Body of pancreas (tissue), 4 donors: ENCODE measurements at regions not wholly inside any gene's neighbourhood (a gene's known extent, or its start where the extent isn't known, plus 50 kb on each side); places are given as distances from the start of the nearest gene placed in this dataset.
"Not testable (repeated sequence)": the region's sequence is repeated elsewhere in the genome, so short reads cannot be mapped to it uniquely, and the experiment has no call there.

Experiments
- ATAC-seq: fragments of 150-250 bp; one replicate; pipeline ENCODE4 v1.9.1; 2016
- DNase-seq, 4 donors: peaks; one replicate each; pipeline ENCODE4 v3.0.0-alpha.2; 2019
- H3K27ac ChIP-seq, 4 donors: fragments of 200-600 bp; sonication (generic); 1 replicate in 3 of 4; 2 replicates in 1 of 4; pipeline versions ENCODE4 v1.5.1 to v1.6.1; 2016 to 2019; ENCODE audit warnings: mild to moderate bottlenecking in 1 of 4, mixed read lengths in 1 of 4, moderate library complexity in 1 of 4
- H3K27me3 ChIP-seq, 2 donors: fragments of 200-600 bp; sonication (generic); one replicate each; pipeline ENCODE4 v1.6.0; 2016; ENCODE audit warnings: mild to moderate bottlenecking in 1 of 2
- H3K36me3 ChIP-seq, 2 donors: fragments of 200-600 bp; sonication (generic); replicated peaks in 1 of 2; 2 replicates each; pipeline ENCODE4 v1.5.1; 2016; ENCODE audit warnings: low read depth in 2 of 2; ENCODE audit not compliant: insufficient read depth in 1 of 2
- H3K4me1 ChIP-seq: fragments of 200-600 bp; sonication (generic); one replicate; pipeline ENCODE4 v1.6.0; 2016
- H3K4me3 ChIP-seq, 2 donors: fragments of 200-600 bp; sonication (generic); 1 replicate in 1 of 2; 2 replicates in 1 of 2; pipeline ENCODE4 v1.5.1; 2016 to 2019
- H3K9me3 ChIP-seq, 3 donors: fragments of 200-600 bp; sonication (generic); 1 replicate in 2 of 3; 2 replicates in 1 of 3; pipeline ENCODE4 v1.5.1; 2016
- CTCF ChIP-seq, 7 experiments: fragments of 450-650 bp in 4 of 7; fragments of 200-600 bp in 3 of 7; sonication (generic) in 3 of 7; IDR thresholded peaks; one replicate each; pipeline ENCODE4 v1.5.1; 2016 to 2019; ENCODE audit warnings: antibody characterized with exemption in 7 of 7
- POLR2A ChIP-seq, 3 donors: fragments of 450-650 bp; IDR thresholded peaks; one replicate each; pipeline ENCODE4 v1.6.1; 2016; ENCODE audit warnings: antibody characterized with exemption in 3 of 3, mild to moderate bottlenecking in 2 of 3
- WGBS, 2 donors: methylation state at CpG; one replicate each; pipeline ENCODE4 v1.1.5; 2017; 5-methylcytosine and 5-hydroxymethylcytosine counted together
- intact Hi-C: fragments of 100-400 bp; cut with DNase I; formaldehyde crosslinking; loops from one replicate; pipeline ENCODE4 v1.15.1; 2023

DNA sequence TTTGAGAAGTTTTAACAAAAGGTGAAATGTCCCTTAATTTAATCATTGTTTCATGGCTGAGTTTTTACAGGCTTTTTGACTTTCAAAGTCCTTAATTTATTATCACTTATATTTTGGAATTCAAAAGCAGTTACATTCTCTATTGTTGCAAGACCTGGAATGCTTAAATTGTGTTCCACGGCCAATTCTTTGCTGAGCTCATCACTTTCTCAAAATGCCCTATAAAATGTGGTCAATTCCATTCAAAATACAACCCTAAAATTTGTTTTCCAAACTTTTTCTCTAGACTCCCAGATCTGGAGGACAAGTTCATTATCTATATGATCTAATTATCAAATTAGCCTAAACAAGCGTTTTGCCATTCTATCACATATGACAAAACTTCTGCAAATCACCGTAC, 1051.2 kb downstream of the TDRD15 start:
- TF ChIP-seq POLR2A (IDR thresholded peaks at IDR 0.05) (no peak), CTCF (IDR thresholded peaks at IDR 0.05) (no peak)
- Histone ChIP-seq H3K4me3 (no peak overlapping the region), H3K9me3 (no peaks in the 10 kb centered on the region), H3K27ac (no peak overlapping the region), H3K4me1 (no peaks in the 10 kb centered on the region), H3K27me3 (no peaks in the 10 kb centered on the region), H3K36me3 (no peaks in the 10 kb centered on the region)
- 68 to 76% methylated on average over 3 of the region's 3 CpGs for WGBS, 2 donors
- intact Hi-C loops, result no loop called here
- DNase-seq (no peak), ATAC-seq (no peak)

DNA sequence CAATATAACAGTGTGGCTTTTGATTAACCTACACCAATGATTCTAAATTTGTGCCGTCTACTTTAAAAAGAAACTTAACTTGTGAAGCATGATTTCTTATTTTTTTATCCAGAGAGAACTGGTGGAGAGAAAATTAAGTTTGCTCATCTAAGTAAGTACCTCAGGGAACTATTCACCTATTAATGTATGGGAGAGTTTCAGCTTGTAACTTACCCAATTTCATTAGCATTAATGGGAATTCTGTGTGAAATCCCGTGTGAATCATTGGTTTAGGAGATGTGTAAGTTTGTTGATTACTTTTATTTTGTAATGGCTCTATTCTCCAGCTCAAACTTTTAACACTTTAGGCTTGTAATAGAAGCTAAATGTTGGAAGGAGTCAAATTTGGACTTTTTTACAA, 1061.5 kb downstream of the TDRD15 start:
- no peak for ATAC-seq
- Histone ChIP-seq H3K4me1 (no peaks in the 10 kb centered on the region), H3K36me3 (no peaks in the 10 kb centered on the region), H3K4me3 (no peak overlapping the region), H3K27me3 (no peaks in the 10 kb centered on the region), H3K9me3 (no peaks in the 10 kb centered on the region), H3K27ac (no peak overlapping the region)
- no peak for DNase-seq
- 57 to 65% methylated on average over 2 of the region's 2 CpGs for WGBS, 2 donors
- intact Hi-C loops, result no loop called here
- TF ChIP-seq POLR2A (IDR thresholded peaks at IDR 0.05) (no peak), CTCF (IDR thresholded peaks at IDR 0.05) (no peak)

GRCh38 chr2:22186261-22186828, 1062.6 kb downstream of the TDRD15 start:
- H3K4me1 ChIP-seq, H3K27ac ChIP-seq, DNase-seq, H3K9me3 ChIP-seq, H3K36me3 ChIP-seq, H3K4me3 ChIP-seq, intact Hi-C loops, H3K27me3 ChIP-seq, ATAC-seq: not testable (repeated sequence)
- 88 to 89% methylated on average over 14 to 30 of the region's 38 CpGs for WGBS, 2 donors

DNA sequence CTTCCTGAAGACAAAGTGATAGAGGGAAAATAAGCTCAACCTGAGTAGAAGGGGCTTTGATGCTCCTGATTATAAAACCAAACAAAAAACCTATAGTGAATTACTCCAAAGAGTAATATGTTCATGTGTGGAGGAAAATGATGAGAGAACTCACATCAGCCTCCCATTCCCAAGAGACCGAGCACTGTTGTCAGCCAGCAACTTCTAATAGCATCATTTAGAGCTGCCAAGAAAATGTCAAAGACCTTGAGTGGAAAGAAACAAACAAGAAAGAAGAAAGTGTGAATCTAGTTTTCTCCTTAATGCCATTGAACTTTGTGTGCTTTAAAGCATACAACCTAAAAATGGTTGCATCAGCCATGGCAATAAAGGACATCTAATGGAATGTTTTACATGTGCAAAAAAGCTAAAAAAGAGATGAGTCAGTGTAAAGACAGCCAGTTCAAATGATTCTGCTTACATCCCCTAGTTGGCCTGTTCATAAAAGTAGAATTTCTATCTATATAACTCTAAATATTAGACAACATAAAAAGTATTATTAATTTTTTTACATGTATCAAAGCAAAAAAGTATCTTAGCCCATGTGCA, 1066.2 kb downstream of the TDRD15 start:
- no peak overlapping the region for H3K4me3 ChIP-seq
- no peak for DNase-seq
- no peaks in the 10 kb centered on the region for H3K9me3 ChIP-seq
- H3K36me3 ChIP-seq, result no peaks in the 10 kb centered on the region
- intact Hi-C loops, result no loop called here
- H3K27ac ChIP-seq, result no peak overlapping the region
- 70 to 80% methylated on average over 1 of the region's 1 CpG for WGBS, 2 donors
- H3K4me1 ChIP-seq, result no peaks in the 10 kb centered on the region
- ATAC-seq, result no peak
- no peaks in the 10 kb centered on the region for H3K27me3 ChIP-seq
- TF ChIP-seq CTCF (IDR thresholded peaks at IDR 0.05) (no peak), POLR2A (IDR thresholded peaks at IDR 0.05) (no peak)

- WGBS, 2 donors, result 78% methylated on average over 1 of the region's 1 CpG
- DNase-seq, result no peak
- H3K27ac ChIP-seq, result no peak overlapping the region
- H3K9me3 ChIP-seq, result no peaks in the 10 kb centered on the region
- no peak for TF ChIP-seq CTCF (IDR thresholded peaks at IDR 0.05)
- no peaks in the 10 kb centered on the region for H3K36me3 ChIP-seq
- no peak overlapping the region for H3K4me3 ChIP-seq
- H3K27me3 ChIP-seq, result no peaks in the 10 kb centered on the region
- ATAC-seq, result no peak
- intact Hi-C loops, result no loop called here
- peaks cover 3% of the 10 kb centered on the region for H3K4me1 ChIP-seq
These were observed 1070.5 kb downstream of the TDRD15 start for GRCh38 chr2:22194218-22194617.
